HG03064 (cell line): ENCODE measurements at regions not wholly inside any gene's neighbourhood (a gene's known extent, or its start where the extent isn't known, plus 50 kb on each side); places are given as distances from the start of the nearest gene placed in this dataset.
"Not testable (repeated sequence)": the region's sequence is repeated elsewhere in the genome, so short reads cannot be mapped to it uniquely, and the experiment has no call there.

Source experiments
- ATAC-seq: cut with Tn5 transposase; IDR thresholded peaks from one replicate; pipeline ENCODE4 v1.9.1; 2021; ENCODE audit warnings: low read depth; ENCODE audit not compliant: unreplicated experiment

DNA sequence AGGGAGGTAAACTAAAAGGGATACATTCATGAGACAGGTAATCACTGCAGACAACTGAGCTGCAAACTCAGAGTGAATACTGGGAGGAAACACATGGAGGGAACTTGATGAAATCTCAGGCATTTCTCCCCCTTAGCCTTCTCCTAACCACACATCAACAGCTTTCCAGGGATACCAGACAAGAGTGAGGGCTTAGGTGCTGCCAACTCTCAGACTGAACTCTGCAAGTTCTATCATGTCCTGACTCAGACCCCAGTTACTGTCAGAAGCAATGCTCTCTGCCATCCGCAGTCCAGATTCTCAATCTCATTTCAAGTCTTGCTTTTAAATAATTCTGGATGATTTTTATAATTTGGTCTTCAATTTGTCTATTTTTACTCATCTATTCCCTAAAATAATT, 267.3 kb downstream of the LTN1 start:
- no peak for ATAC-seq

DNA sequence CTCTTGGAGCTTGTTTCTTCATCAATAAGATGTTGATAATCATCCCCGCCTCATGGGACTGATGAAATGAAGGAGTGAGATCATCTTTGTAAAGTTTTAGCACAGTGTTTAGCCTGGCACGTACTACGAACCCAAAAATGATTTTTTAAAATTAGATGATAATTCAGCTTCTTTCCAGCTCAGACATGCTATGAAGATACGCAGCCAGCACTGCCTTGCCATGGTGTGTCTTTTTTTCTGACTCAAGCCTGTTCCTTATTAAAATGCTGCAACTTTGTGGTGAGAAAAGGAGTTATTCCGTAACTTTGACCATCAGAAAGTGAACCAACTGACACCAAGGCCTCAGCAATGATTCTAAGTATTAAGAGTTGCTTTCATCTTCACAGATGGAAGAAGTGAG, 269.0 kb downstream of the LTN1 start:
- ATAC-seq, result no peak

DNA sequence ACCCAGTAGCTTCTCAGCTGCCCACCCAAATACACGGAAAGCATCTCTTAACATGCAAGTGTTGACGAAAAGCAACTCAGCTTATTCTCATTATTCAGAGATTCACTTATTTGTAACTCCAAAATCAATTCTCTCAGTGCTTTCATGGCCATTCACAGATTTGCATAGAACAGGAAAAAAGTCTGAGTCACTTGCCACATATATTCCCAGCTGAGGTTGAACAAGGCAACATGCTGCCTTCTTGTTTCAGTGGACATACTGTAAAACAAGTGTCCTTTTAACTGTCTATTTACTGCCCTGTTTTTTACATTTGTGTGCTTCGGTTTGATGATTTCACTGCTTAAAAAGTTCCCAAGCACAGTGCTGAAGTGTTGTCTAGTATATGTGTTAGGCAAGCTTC, 273.0 kb downstream of the LTN1 start:
- ATAC-seq, result no peak

DNA sequence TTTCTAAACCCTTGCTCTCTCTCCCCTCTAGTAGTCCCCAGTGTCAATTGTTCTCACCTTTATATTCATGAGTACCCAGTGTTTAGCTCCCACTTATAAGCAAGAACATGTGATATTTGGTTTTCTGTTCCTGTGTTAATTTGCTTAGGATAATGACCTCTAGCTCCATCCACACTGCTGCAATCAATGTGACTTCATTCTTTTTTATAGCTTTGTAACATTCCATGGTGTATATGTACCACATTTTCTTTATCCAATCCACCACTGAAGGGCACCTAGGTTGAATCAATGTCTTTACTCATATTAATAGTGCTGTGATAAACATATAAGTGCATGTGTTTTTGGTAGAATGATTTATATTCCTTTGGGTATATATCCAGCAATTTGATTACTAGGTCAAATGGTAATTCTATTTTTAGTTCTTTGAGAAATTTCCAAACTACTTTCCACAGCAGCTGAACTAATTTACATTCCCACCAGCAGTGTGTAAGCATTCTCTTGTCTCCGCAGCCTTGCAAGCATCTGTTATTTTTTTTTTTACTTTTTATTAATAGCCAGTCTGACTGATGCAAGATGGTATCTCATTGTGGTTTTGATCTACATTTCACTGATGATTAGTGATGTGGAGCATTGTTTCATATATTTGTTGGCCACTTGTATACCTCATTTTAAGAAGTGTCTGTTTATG, 277.8 kb downstream of the LTN1 start:
- ATAC-seq, result no peak

DNA sequence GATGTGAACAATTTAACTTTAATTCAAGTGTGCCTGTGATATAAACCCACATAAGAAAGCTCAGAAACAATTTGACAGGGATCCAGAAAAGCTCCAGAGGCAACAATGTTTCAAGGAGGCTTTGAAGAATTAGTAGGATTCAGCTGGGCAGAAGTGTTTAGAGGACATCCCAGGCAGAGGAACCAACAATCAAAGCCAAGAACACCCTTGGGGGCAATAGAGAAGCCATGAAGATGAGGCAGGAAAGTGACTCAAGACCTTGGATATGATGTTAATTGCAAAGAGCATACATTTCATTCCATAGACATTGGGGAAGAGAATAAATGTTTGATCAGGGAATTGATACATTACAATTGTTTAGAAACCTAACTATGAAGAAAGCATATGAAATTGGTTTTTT, 280.3 kb downstream of the LTN1 start:
- ATAC-seq, result no peak

DNA sequence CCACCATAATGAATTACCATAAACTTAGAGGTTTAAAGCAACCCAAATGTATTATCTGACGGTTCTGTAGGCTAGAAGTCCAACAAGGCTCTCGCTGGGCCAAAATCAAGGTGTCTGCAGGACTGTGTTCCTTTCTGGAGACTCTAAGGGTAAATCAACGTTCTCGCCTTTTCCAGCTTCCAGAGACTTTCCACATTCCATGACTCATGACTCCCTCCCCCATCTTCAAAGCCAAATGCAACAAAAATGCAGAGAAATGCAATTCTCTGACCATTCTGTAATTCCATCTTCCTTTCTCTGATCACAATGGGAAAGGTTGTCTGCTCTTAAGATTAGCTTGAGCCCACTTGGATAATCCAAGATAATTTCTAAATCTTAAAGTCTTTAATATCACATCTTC, 287.1 kb downstream of the LTN1 start:
- no peak for ATAC-seq

DNA sequence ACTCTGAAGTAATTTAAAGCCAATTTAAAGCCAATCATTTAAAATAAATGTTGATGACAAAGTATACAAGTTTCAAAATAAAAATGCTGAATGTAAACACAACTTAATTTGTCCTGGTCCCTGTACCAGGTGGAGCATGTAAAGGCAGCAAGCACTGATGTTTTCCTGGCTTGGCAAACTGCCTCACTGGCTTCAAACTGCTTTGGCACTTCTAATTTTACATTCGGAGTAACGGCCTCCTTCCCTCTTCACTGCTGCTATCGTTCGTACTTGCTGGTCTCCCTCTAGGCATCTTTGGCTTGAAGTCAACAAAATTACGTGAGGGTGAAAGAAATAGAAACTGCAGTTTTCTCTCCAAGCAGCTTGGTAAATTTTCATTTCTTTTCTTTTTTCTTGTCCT, 287.9 kb downstream of the LTN1 start:
- ATAC-seq, result no peak

DNA sequence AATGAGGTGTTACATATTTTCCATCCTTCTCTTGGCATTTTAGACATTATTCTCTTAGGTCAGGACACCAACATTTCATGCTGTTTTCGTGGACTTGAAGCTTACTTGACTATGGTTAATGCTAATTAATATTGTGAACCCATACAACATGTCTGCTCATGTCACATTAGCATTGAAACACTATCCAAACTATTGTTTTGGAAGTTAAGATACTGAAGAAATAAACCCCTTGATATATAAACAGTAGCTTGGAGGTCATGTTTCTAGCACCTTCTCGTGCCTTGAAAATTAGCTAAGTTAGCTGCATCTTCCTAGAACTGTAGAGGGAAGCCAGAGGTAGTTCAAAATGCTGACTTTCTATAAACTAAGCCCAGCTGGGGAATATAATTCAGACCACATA, 288.8 kb downstream of the LTN1 start:
- no peak for ATAC-seq

DNA sequence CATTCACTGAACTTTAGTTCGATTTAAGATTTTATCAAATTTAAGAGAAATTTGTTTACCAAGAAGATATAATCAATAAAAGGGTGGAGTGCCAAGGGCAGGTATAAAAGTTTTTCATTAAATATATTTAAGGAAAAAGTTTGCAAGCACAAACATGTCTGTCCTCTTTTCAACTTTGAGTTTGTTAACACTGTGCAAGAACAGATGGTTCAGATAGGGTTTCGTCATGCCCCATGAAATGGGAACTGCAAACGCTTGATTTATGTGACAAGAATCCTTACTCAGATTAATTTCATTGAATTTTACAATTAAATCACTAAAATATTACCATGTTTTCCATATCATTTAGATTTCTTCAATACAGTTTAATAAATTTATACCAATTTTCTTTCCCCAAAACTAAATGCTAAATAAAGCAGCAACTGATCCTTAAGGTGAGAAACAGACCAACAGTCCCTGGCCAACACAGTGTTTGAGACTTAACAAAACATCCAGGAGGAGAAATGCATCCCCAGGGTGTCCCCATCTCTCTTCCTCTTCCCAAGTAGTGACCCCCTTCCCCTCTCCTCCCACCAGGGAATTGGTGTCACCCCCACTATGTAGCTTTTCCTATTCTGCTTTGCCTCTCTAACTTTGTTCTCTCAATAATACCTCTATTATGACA, 292.9 kb downstream of the LTN1 start:
- no peak for ATAC-seq

DNA sequence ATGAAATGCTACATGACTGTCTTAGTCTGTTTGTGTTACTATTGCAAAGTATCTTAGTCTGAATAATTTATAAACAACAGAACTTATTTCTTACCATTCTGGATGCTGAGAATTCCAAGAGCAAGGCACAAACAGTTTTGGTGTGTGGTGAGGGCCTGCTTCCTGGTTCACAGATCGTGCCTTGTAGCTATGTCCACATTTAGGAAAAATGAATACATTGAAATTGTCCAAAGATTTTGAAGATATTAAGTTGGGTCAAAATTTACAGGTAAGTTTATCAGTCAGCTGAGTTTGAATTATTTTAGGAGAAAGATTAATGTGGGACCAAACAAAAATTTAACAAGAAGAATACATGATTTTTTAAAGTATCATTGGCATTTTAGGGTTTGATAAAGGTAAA, 293.5 kb downstream of the LTN1 start:
- no peak for ATAC-seq

DNA sequence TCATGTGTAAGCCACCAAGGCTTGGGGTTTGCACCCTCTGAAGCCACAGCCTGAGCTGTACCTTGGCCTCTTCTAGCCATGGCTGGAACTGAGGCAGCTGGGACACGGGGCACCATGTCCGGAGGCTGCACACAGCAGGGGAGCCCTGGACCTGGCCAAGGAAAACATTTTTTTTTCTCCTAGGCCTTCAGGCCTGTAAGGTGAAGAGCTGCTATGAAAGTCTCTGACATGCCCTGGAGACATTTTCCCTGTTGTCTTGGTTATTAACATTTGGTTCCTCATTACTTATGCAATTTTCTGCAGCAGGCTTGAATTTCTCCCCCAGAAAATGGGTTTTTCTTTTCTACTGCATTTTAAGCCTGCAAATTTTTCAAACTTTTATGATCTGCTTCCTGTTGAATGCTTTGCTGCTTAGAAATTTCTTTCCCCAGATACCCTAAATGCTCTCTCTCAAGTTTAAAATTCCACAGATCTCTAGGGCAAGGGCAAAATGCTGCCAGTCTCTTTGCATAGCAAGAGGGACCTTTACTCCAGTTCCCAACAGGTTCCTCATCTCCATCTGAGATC, 295.8 kb downstream of the LTN1 start:
- ATAC-seq, result no peak

DNA sequence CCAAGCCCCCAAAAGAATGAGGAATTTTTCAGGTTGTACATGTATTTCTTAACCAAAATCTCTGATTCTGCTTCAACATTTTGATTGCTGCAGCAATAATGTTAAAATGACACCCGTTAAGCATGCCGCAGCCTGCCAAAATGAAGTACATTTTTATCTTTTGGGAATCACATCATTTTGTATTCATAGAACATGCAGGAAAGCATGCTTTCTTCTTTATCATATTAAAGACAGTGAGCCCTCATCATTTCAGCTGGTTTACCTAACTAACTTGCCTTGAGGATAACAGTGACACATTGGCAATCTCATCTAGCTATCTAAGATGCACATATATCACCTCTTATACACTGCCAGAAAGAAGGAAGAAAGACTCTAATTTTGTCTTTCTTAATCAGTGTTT, 299.2 kb downstream of the LTN1 start:
- no peak for ATAC-seq

DNA sequence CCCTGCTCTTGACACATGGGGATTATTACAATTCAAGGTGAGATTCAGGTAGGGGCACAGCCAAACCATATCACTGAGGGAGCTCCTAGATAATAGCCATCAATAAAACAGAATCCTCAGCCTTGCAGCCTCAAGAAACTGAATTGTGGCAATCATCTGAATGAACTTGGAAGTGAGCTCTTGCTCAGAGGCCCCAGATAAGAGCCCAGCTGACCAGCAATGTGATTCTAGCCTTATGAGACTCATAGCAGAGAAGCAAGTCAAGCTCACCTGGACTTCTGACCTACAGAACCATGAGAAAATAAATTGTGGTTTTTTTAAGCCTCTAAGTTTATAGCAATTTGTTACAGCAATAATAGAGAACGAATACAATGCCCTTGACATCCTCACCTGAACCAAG, 302.5 kb downstream of the LTN1 start:
- ATAC-seq, result no peak

DNA sequence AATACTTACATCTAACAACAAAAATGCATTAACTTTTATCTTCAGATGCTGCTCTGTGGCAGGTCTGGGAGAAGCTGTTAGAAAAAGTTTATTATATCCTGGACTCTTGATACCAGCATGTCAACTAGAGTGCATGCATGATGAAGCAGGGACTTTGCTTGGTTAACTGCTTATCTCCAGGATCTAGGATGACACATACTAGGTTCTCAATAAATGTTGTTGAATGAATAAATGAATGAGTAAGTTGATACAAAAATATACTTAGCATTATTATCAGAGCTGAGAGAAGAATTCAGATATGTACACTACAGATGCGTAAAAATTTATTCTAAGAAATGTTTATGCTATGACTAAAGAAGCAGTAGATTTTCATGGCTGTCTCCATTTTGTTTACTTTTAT, 304.3 kb downstream of the LTN1 start:
- ATAC-seq, result no peak

DNA sequence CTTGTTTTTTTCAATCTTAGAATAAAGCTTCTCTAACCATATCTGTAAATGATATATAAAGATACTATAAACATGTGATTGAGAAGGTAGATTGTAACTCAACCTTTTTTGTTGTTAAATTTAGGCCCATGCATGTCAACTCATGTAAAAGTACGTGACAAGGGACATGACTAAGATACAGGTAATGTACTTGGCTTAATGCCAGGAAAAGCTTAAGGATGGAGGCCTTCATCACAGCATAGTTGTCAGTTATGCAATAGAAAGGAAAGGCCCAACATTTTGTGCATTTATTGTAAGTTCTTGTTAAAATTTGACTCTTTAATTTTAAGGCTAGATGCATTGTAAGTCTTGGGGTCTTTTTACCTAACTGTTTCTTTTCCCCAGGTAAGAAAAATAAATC, 305.1 kb downstream of the LTN1 start:
- ATAC-seq, result no peak

DNA sequence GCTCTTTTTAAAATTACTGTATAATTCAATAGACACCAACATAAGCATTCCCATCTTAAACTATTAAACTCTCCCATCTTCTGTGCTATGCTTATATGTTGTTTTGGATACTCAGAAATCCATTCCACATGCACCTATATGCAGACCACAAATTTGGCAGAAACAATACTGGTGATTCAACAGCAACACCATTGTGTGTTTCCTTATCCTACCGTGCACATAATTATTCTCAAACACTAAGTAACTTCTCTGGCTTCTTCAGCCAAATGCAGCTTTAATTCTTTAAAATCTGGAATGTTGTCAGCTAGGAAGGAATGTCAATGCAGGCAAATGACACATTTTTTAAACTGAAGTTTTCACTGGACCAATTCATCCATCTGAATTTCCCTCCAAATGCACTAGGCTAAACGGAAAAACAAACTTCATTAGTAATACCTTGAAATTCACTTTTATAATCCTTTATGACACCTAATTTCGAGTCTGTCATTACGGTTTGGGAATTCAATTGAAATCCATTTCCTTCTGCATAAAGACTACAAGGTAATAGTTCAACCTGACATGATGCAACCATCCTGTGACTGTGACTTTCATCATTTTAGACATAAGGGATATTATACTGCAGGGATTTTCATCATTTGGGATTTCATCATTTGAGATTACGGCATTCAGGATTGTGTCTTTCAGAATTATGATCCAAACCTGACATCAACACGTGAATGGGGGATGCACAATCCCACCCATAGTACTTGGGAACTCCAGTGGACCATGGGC, 308.5 kb downstream of the LTN1 start:
- no peak for ATAC-seq

DNA sequence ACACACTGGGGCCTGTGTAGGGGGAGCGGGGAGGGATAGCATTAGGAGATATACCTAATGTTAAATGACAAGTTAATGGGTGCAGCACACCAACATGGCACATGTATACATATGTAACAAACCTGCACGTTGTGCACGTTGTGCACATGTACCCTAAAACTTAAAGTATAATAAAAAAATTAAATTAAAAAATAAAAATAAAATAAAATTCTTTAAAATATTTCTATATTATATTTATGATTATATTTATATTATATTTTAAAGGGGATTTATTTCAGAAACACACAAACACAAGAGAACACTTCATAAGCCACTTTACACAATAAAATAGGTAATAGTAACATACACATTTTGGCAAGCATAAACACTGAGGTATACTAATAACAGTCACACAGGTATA, 309.8 kb downstream of the LTN1 start:
- ATAC-seq, result not testable (repeated sequence)

DNA sequence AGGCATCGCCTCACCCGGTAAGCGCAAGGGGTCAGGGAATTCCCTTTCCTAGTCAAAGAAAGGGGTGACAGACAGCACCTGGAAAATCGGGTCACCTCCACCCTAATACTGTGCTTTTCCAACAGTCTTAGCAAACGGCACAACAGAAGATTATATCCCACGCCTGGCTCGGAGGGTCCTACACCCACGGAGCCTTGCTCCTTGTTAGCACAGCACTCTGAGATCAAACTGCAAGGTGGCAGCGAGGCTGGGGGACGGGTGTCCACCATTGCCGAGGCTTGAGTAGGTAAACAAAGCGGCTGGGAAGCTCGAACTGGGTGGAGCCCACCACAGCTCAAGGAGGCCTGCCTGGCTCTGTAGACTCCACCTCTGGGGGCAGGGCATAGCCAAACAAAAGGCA, 315.6 kb downstream of the LTN1 start:
- not testable (repeated sequence) for ATAC-seq

DNA sequence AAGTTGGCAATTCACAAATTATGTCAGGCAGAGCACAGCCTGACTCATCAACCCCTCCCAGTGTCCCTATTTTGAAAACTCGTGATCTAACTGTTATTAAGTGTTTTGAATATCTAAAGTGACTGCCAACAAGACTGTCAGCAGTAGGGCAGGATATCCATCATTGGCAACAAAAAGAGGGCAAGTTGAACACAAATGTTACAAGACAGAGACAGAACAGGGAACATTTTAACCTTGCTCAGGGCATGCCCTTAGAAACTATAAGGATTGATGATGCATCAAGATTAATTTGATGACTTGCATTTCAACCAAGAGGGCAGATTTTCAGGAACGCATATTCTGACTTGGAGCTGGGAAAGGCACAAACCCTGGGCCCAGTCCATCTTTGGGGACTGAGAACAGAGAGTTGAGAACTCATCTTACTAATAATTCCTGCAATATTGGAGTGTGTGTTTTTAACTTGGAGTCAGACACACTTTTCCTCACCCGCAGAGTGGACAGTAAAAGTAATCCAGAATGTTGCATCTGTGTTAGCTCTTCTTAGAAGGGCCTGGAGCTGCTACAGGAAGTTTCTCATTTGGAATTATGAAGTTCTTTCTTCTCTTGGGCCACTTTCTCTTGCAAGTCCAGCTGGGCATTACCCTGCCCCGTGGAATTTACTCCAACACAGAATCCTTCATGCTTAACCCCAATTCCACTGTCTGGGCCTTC, 317.2 kb downstream of the LTN1 start:
- no peak for ATAC-seq

DNA sequence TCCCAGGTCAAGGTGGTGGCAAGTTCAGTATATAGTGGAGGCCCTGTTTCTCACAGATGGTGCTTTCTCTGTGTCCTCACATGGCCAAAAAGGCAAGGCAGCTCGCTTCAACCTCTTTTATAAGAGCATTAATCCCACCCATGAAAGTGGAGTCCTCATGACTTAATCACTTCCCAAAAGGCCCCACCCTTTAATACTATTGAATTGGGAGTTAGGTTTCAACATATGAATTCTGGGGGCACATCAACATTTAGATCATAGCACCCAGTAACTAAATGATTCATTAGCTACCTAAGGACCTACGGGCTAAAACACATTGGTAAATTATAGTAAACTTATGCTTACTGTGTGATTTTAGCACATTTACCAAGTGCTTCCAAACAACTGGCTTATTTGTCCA, 317.9 kb downstream of the LTN1 start:
- ATAC-seq, result no peak
